Cardiac septum (tissue), 1 donor: ENCODE measurements at regions not wholly inside any gene's neighbourhood (a gene's known extent, or its start where the extent isn't known, plus 50 kb on each side); places are given as distances from the start of the nearest gene placed in this dataset.

Experiments used
- DNase-seq: peaks from one replicate; pipeline ENCODE4 v3.0.0-alpha.2; 2020; ENCODE audit warnings: low spot score
- intact Hi-C: fragments of 100-400 bp; cut with DNase I; formaldehyde crosslinking; loops from one replicate; pipeline ENCODE4 v1.14.0; 2022
- donor health status: DM: no; HTN: no; CAD: no.

- intact Hi-C loops = no loop called here
- DNase-seq = no peak
Observed at GRCh38 chr10:55104738-55105137, 303.7 kb upstream of the PCDH15 start.

GRCh38 chr10:55098452-55098851, 297.4 kb upstream of the PCDH15 start:
- no peak for DNase-seq
- intact Hi-C loops = loop anchor here (10.0 kb wide), 2 partner anchors 306 to 406 kb away; no protein-coding TSS in a partner anchor

GRCh38 chr10:55091691-55092328, 290.8 kb upstream of the PCDH15 start:
- intact Hi-C loops = loop anchor here (10.0 kb wide), 2 partner anchors 313 to 413 kb away; no protein-coding TSS in a partner anchor

GRCh38 chr10:55078121-55078520, 277.1 kb upstream of the PCDH15 start:
- no peak for DNase-seq
- intact Hi-C loops = no loop called here

More at GRCh38 chr10:55091691-55092328, 290.8 kb upstream of the PCDH15 start:
- no peak for DNase-seq

GRCh38 chr10:55065185-55065584, 264.2 kb upstream of the PCDH15 start:
- DNase-seq = no peak
- intact Hi-C loops = no loop called here

- intact Hi-C loops = no loop called here
- no peak for DNase-seq
Observed at GRCh38 chr10:55063811-55064210, 262.8 kb upstream of the PCDH15 start.

GRCh38 chr10:55062349-55062748, 261.3 kb upstream of the PCDH15 start:
- intact Hi-C loops = no loop called here
- DNase-seq = no peak

GRCh38 chr10:55058800-55059199, 257.8 kb upstream of the PCDH15 start:
- intact Hi-C loops = no loop called here

GRCh38 chr10:55051515-55051914, 250.5 kb upstream of the PCDH15 start:
- no peak for DNase-seq
- intact Hi-C loops = no loop called here

More at GRCh38 chr10:55058800-55059199, 257.8 kb upstream of the PCDH15 start:
- no peak for DNase-seq

GRCh38 chr10:55048830-55049498, 247.9 kb upstream of the PCDH15 start:
- no peak for DNase-seq
- intact Hi-C loops = no loop called here

GRCh38 chr10:55043540-55043939, 242.5 kb upstream of the PCDH15 start:
- no peak for DNase-seq
- intact Hi-C loops = no loop called here

- no peak for DNase-seq
- intact Hi-C loops = no loop called here
Observed at GRCh38 chr10:55033061-55033460, 232.0 kb upstream of the PCDH15 start.

GRCh38 chr10:55024713-55025112, 223.7 kb upstream of the PCDH15 start:
- intact Hi-C loops = no loop called here
- DNase-seq = no peak

- no peak for DNase-seq
- intact Hi-C loops = no loop called here
Observed at GRCh38 chr10:55019439-55019838, 218.4 kb upstream of the PCDH15 start.

- intact Hi-C loops = no loop called here
Observed at GRCh38 chr10:55013318-55013717, 212.3 kb upstream of the PCDH15 start.

GRCh38 chr10:55002420-55002819, 201.4 kb upstream of the PCDH15 start:
- intact Hi-C loops = no loop called here
- no peak for DNase-seq

More at GRCh38 chr10:55013318-55013717, 212.3 kb upstream of the PCDH15 start:
- DNase-seq = no peak

- intact Hi-C loops = no loop called here
- no peak for DNase-seq
Observed at GRCh38 chr10:55001422-55001821, 200.4 kb upstream of the PCDH15 start.

- intact Hi-C loops = no loop called here
- no peak for DNase-seq
Observed at GRCh38 chr10:54993148-54993547, 192.1 kb upstream of the PCDH15 start.

GRCh38 chr10:54985732-54986131, 184.7 kb upstream of the PCDH15 start:
- intact Hi-C loops = no loop called here
- DNase-seq = no peak

- intact Hi-C loops = no loop called here
- DNase-seq = no peak
Observed at GRCh38 chr10:54983255-54983654, 182.2 kb upstream of the PCDH15 start.
